Activated naive CD4-positive, alpha-beta T cell treated with anti-CD3 and anti-CD28 coated beads, Interleukin-2, amount 10 ng/mL, durations not matched to agents 7 days and 5 days (primary cell): ENCODE measurements at regions not wholly inside any gene's neighbourhood (a gene's known extent, or its start where the extent isn't known, plus 50 kb on each side); places are given as distances from the start of the nearest gene placed in this dataset.

Experiments
- CTCF ChIA-PET: fragments of 350-600 bp; sonication (Branson Sonifier 250); formaldehyde crosslinking; loops from one replicate; lab custom pipeline; 2021; ENCODE audit warnings: antibody characterized with exemption; lab: Charles Lee
- DNase-seq: peaks from one replicate; pipeline ENCODE4 v3.0.0-alpha.2; 2020
- H3K27ac Mint-ChIP-seq: one replicate; pipeline ENCODE4 v1.8.0; 2021; ENCODE audit warnings: mild to moderate bottlenecking, moderate library complexity, mixed read lengths
- H3K27me3 Mint-ChIP-seq: one replicate; pipeline ENCODE4 v1.8.0; 2021; ENCODE audit warnings: mild to moderate bottlenecking, mixed read lengths
- H3K36me3 Mint-ChIP-seq: one replicate; pipeline ENCODE4 v1.8.0; 2021; ENCODE audit warnings: mixed read lengths
- H3K4me1 Mint-ChIP-seq: one replicate; pipeline ENCODE4 v1.8.0; 2021; ENCODE audit warnings: mixed read lengths
- H3K4me3 Mint-ChIP-seq: one replicate; pipeline ENCODE4 v1.8.0; 2021; ENCODE audit warnings: mild to moderate bottlenecking, moderate library complexity, mixed read lengths
- H3K9me3 Mint-ChIP-seq: one replicate; pipeline ENCODE4 v1.8.0; 2021; ENCODE audit warnings: mixed read lengths

DNA sequence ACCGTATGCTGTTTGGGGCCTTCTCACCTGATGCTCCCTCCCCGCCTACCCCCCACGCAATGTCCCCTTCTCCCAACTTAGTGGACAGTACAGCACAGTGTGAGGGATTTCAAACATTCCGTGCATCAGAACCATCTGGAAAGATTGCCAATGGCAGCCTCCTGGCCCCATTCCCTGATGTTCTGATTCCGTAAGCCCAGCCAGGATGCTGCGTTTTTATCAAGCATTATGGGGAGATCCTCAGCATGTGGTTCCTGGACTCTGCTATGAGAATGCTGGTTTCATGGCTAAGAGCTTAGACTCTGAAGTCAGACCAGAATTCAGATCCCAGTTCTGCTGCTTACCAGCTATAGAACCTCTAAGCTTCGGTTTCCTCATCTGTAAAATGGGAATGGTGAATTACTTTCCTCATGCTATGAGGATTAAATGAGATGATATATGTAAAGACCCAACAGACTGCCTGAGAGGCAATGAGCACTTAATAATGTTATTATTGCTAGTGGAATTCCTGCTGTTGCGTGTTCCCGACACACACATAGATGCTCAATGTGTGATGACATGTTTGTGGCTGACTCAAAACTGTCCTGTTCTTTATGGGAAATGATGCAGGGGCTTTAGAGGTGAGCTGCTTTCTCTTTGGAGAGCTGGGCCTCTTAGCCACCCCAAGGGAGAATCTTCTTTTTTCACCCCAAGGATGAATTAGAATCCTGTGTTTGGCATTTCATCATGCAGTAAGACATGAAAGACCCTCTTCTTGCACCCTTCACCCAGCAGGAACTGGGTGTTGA, 60.8 kb upstream of the SMNDC1 start:
- Mint-ChIP-seq H3K9me3 (no peaks in the 10 kb centered on the region), H3K27me3 (peaks cover 4% of the 10 kb centered on the region), H3K36me3 (no peaks in the 10 kb centered on the region), H3K4me3 (no peak overlapping the region), H3K4me1 (peaks cover 24% of the 10 kb centered on the region), H3K27ac (no peak overlapping the region)
- CTCF ChIA-PET, result interaction anchor here (1.3 to 3.0 kb wide), 2 partner anchors 9 to 11 kb away, joined by 3 to 18 read pairs; no protein-coding TSS in a partner anchor
- no peak for DNase-seq

DNA sequence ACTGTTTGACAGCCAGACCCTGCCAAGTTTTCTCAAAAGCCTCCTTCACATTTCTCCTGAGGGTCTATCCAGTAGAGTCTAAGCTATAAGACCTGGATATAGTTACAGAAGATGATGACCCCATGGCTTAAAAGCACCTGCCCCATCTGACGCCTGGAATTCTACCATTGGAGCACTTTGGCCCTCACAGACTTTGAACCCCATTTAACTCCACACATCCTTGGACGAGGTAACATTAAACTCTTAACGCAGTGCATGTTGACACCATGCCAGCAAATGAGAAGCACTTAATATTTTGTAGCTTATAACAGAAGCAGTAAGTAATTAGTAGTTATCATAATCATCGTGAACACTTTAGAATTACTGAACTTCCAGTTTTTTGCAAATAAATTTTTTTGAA, 61.9 kb upstream of the SMNDC1 start:
- CTCF ChIA-PET, result interaction anchor here (0.7 to 3.0 kb wide), 2 partner anchors 12 to 132 kb away, joined by 3 to 18 read pairs; no protein-coding TSS in a partner anchor
- Mint-ChIP-seq H3K36me3 (no peaks in the 10 kb centered on the region), H3K4me3 (no peak overlapping the region), H3K27ac (no peak overlapping the region), H3K9me3 (no peaks in the 10 kb centered on the region), H3K4me1 (peaks cover 21% of the 10 kb centered on the region), H3K27me3 (no peaks in the 10 kb centered on the region)
- no peak for DNase-seq

DNA sequence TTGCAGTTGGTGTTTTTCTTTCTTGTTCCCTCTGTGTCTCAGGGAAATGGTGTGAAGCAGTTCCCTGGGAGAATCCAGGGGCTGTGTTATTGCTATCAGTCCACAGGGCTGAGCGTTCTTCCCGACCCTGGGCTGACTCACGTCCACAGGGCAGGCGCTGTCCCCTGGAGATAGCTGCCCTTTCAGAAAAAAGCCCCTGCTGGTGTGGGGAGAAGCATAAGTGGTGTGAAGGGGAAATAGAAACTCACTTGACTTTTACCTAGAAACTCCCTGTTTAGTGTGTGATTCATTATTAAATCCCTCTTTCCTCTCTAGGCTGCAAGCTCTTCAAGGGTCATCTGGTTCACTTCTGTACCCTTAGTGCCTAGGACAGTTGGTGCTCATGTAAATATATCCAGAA, 63.3 kb upstream of the SMNDC1 start:
- H3K4me3 Mint-ChIP-seq, result no peak overlapping the region
- no peak for DNase-seq
- no peaks in the 10 kb centered on the region for H3K27me3 Mint-ChIP-seq
- no peaks in the 10 kb centered on the region for H3K9me3 Mint-ChIP-seq
- peaks cover 13% of the 10 kb centered on the region for H3K4me1 Mint-ChIP-seq
- no peak overlapping the region for H3K27ac Mint-ChIP-seq
- H3K36me3 Mint-ChIP-seq, result no peaks in the 10 kb centered on the region
- CTCF ChIA-PET, result interaction anchor here (0.7 to 0.8 kb wide), 2 partner anchors 14 to 135 kb away, joined by 3 read pairs; no protein-coding TSS in a partner anchor

DNA sequence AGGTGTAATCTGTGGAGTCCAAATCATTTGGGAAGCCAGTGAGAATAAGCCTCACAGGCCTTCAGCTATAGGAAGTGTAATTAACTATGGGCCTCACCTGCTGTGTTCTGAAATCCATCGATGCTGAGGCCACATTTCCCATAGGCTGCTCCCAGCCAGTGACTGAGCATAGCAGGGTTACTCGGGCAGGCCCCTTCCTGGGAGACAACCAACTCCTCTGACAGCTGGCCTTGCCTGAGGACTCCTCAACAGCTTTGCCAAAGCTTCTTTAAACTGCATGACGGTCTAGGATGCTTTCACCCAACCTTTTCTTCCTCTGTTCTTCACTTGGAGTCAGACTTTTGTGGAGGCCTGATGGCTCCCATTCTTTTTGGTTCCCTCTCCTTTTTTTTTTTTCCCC, 63.8 kb upstream of the SMNDC1 start:
- Mint-ChIP-seq H3K36me3 (no peaks in the 10 kb centered on the region), H3K27ac (no peak overlapping the region), H3K27me3 (peaks cover 3% of the 10 kb centered on the region), H3K4me3 (no peak overlapping the region), H3K4me1 (peaks cover 8% of the 10 kb centered on the region), H3K9me3 (no peaks in the 10 kb centered on the region)
- DNase-seq, result no peak
- CTCF ChIA-PET, result interaction anchor here (0.7 kb wide), 1 partner anchor 14 kb away, joined by 3 read pairs; no protein-coding TSS in a partner anchor

DNA sequence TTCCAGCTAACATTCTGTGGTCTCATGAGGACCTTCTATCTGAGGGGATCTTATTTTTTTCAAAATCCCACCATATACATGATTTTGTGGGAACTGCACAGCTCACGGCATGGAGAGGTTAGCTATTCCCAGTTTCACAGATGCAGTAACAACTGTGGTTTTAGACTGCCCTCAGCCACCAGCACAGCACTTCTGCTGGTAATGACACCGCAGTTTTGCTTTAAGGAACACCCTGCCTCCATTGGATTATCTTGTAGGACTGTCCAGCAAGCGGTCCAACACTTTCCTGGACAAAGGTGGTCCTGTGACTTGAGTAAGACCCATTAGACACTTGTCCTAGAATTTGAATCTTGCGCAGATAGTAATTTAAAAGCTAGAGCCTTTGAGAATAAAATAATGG, 65.3 kb upstream of the SMNDC1 start:
- peaks cover 3% of the 10 kb centered on the region for H3K4me1 Mint-ChIP-seq
- CTCF ChIA-PET, result no interaction called here
- peaks cover 13% of the 10 kb centered on the region for H3K27me3 Mint-ChIP-seq
- H3K36me3 Mint-ChIP-seq, result no peaks in the 10 kb centered on the region
- no peak overlapping the region for H3K27ac Mint-ChIP-seq
- DNase-seq, result no peak
- no peak overlapping the region for H3K4me3 Mint-ChIP-seq
- H3K9me3 Mint-ChIP-seq, result no peaks in the 10 kb centered on the region

DNA sequence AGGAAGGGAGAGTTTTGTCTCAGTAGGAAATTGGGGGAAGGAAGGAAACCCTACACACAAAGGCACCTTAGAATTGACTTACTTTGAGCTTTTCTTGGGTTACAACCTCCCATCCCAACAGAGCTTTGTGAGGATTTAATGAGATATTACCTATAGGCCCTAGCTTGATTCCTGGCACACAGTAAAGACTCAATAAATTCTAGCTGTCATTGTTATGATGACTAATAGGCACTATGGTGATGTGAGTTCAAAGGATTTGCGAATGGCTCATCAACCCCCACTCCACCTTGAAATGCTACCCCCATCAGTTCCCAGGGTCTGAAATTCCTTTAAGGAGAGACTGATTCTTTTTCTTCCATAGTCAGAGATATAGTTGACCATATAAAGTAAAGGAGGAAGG, 67.9 kb upstream of the SMNDC1 start:
- H3K36me3 Mint-ChIP-seq, result no peaks in the 10 kb centered on the region
- no peaks in the 10 kb centered on the region for H3K9me3 Mint-ChIP-seq
- H3K27me3 Mint-ChIP-seq, result peaks cover 17% of the 10 kb centered on the region
- CTCF ChIA-PET, result no interaction called here
- no peak for DNase-seq
- H3K4me1 Mint-ChIP-seq, result peaks cover 3% of the 10 kb centered on the region
- H3K4me3 Mint-ChIP-seq, result no peak overlapping the region
- H3K27ac Mint-ChIP-seq, result no peak overlapping the region

DNA sequence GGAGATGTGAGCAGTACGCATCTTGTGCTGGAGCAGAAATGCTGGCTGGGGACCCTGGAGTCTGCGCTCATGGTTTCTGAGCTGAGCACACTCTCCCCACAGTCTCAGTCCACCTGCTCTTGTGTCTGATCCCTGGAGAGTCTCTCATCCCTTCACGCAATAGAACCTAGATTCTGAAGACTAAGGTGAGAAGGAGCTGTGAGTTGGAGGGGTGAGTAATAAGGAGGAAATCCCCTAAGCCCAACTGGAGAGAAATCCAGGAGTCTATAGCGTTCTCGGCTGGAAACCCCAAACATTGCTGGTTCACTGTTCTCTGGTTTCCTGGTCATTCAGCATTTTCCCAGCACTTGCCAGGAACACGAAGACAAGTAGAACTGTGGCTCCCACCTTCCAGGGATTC, 68.3 kb upstream of the SMNDC1 start:
- Mint-ChIP-seq H3K4me1 (peaks cover 3% of the 10 kb centered on the region), H3K9me3 (no peaks in the 10 kb centered on the region), H3K27me3 (peaks cover 17% of the 10 kb centered on the region), H3K36me3 (no peaks in the 10 kb centered on the region), H3K4me3 (no peak overlapping the region), H3K27ac (no peak overlapping the region)
- CTCF ChIA-PET, result no interaction called here
- no peak for DNase-seq

DNA sequence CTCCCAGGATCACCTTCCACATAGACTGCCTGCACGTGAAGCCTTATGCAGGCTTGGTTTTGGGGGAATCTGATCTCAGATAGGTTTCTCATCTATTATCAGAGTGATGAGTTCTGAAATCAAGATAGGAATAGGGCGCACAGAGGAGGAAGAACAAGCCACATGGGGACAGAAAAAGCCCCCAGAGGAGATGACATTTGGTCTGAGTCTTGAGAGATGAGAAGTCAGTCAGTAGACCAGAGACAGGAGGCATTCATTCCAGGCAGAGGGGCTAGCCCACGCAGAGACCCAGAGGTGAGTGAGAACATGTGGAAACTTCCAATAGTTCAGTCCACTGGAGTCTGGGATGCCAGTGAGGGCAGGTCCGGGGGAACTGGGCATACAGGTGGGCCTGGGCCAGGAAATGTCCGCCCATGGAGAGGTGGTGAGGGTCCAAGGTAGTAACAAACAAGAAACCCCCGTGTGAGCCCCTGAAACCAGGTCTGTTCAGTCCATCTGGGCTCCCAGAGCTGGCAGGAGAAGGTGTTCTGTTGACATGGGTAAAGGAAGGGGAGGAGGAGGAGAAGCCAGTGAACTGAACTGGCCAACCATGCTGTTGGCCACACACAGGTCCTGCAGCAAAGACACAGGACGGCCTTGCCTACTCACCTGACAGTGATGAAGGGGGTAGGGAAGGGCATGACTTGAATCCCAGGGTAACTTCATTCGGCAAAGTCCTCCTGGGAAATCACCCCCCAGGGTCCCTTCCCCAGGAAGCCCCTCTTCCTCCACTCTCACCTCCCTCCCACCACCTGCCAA, 69.3 kb upstream of the SMNDC1 start:
- DNase-seq, result no peak
- Mint-ChIP-seq H3K9me3 (no peaks in the 10 kb centered on the region), H3K27ac (no peak overlapping the region), H3K36me3 (no peaks in the 10 kb centered on the region), H3K27me3 (peaks cover 17% of the 10 kb centered on the region), H3K4me1 (no peaks in the 10 kb centered on the region), H3K4me3 (no peak overlapping the region)
- CTCF ChIA-PET, result no interaction called here

DNA sequence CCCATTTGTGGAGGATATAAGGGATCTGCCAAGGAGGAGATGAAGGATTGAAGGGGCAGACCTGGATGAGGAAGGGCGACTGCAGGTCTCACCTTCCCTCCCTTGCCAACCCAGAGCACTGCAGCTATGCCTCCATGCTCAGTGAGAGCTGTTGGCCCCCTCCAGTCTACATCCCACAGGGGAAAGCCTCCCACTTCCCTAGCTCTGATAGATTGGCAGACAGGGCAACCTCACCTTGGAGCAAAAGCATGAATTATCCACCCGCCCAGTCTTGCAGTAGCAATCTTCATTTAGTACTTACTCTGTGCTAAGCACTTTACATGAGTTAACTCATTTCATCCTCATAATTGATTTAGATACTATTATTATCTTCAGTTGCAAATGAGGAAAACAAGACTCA, 70.4 kb upstream of the SMNDC1 start:
- H3K27me3 Mint-ChIP-seq, result peaks cover 17% of the 10 kb centered on the region
- no peaks in the 10 kb centered on the region for H3K9me3 Mint-ChIP-seq
- H3K4me3 Mint-ChIP-seq, result no peak overlapping the region
- no peak overlapping the region for H3K27ac Mint-ChIP-seq
- no peaks in the 10 kb centered on the region for H3K36me3 Mint-ChIP-seq
- peaks cover 4% of the 10 kb centered on the region for H3K4me1 Mint-ChIP-seq
- CTCF ChIA-PET, result no interaction called here
- DNase-seq, result no peak

DNA sequence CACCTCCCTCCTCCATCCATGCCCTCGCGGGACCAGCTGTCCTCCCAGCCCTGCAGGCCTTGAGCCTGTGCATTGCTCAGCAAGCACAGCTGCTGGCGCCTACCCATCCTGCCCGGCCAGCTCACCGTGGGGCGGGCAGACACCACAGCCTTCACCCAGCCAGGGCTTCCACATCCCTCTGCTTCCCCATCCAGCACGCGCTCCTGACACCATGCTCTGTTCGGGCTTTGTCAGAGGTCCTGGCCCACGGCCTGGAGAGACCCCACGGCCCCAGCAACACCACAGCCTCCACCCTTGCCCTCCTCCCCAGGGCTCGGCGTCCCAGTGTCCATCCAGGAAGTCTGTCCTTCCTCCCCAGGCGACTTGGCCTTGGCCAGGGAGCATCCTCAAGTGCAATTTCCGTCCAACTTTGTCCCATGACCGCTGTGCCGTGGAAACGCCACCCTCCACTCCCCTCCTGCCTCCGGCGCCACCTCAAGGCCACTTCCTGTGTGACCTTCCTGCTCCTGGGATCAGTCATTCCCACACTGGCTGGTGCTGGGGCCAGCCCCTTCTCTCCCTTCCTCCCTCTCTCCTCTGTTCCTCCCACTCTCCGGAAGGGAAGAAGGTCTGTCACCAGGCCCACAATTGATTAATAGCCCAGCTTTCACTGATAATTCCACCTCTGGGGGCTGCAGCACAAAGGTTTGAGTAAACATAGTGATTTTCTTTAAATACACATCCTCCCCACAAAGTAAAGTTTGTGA, 71.5 kb upstream of the SMNDC1 start:
- CTCF ChIA-PET, result no interaction called here
- no peak for DNase-seq
- H3K27me3 Mint-ChIP-seq, result peaks cover 17% of the 10 kb centered on the region
- no peaks in the 10 kb centered on the region for H3K9me3 Mint-ChIP-seq
- H3K4me3 Mint-ChIP-seq, result no peak overlapping the region
- no peak overlapping the region for H3K27ac Mint-ChIP-seq
- H3K36me3 Mint-ChIP-seq, result no peaks in the 10 kb centered on the region
- peaks cover 4% of the 10 kb centered on the region for H3K4me1 Mint-ChIP-seq

DNA sequence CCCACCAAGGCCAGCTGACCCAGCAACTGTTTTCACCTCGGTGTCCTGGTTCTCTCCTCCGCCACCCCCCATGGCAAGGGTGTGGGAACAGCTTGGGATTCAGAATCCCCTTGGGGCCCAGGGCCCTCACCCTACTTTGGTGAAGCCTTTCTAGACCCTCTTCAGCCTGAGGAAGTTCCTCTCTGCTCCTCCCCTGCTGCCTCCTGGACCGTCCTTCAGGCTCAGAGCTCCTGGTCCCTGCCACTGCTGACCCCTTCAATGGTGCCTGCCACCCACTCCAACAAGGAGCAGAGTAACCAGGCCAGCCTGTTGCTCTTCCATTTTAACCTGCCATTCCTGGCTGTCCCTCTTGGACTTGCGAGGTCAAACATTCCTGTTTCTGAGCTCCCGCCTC, 72.0 kb upstream of the SMNDC1 start:
- CTCF ChIA-PET, result no interaction called here
- Mint-ChIP-seq H3K36me3 (no peaks in the 10 kb centered on the region), H3K4me1 (peaks cover 4% of the 10 kb centered on the region), H3K4me3 (no peak overlapping the region), H3K9me3 (no peaks in the 10 kb centered on the region), H3K27ac (no peak overlapping the region), H3K27me3 (peaks cover 20% of the 10 kb centered on the region)
- DNase-seq, result no peak

DNA sequence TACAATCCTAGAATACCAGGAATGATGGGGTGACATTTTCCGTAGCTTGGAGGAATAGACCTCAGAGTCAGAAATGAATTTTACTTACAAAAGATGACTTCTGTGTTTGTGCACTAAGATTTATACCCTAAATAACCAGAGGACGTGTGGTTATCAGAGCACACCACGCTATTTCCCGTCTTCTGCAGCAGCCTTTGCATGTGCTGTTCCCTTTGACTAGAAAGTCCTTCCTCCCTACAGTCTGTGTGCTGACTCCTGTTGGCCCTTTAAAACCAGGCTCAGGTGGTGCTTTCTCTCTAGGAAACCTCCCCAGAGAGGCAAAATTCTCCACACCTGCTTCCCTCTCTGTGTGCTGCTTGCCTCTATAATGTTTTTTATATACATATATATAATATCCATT, 73.3 kb upstream of the SMNDC1 start:
- Mint-ChIP-seq H3K4me3 (no peak overlapping the region), H3K4me1 (peaks cover 4% of the 10 kb centered on the region), H3K27ac (no peak overlapping the region), H3K36me3 (no peaks in the 10 kb centered on the region), H3K9me3 (no peaks in the 10 kb centered on the region), H3K27me3 (peaks cover 27% of the 10 kb centered on the region)
- DNase-seq, result no peak
- CTCF ChIA-PET, result no interaction called here

DNA sequence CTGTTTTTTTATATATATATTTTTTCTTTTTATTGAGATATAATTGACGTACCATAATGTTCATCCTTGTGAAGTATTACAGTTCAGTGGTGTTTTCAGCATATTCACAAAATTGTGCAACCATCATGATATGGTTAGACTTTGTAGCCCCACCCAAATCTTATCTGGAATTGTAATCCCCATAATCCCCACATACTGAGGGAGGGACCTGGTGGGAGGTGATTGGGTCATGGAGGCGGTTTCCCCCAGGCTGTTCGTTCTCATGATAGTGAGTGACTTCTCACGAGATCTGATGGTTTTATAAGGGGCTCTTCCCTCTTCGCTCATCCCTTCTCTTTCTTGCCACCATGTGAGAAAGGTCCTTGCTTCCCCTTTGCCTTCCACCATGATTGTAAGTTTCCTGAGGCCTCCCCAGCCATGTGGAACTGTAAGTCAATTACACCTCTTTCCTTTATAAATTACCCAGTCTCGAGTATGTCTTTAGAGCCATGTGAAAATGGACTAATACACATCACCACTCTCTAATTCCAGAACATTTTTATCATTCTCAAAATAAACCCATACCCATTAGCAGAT, 73.9 kb upstream of the SMNDC1 start:
- H3K27ac Mint-ChIP-seq, result no peak overlapping the region
- H3K4me1 Mint-ChIP-seq, result peaks cover 4% of the 10 kb centered on the region
- no peak overlapping the region for H3K4me3 Mint-ChIP-seq
- no peak for DNase-seq
- peaks cover 23% of the 10 kb centered on the region for H3K27me3 Mint-ChIP-seq
- CTCF ChIA-PET, result no interaction called here
- H3K36me3 Mint-ChIP-seq, result no peaks in the 10 kb centered on the region
- no peaks in the 10 kb centered on the region for H3K9me3 Mint-ChIP-seq

DNA sequence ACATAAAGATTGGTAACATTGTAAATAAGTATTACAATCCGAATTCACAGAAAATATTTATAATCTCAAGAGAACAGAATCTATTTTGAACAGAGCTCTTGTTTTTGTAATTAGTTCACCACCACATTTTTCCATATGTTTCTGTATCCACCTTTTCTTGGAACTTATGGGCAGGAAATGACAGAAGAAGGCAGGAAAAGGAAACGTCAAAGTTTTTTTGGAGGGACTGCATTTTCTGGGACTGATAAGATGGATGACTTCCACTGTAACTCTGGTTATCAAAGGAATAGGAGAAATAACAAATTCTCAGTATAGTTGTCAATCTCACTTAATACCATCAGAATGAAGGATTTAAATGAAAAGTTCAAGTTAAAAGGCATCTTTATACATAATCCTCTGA, 75.1 kb upstream of the SMNDC1 start:
- Mint-ChIP-seq H3K27me3 (peaks cover 13% of the 10 kb centered on the region), H3K4me3 (no peak overlapping the region), H3K36me3 (no peaks in the 10 kb centered on the region), H3K4me1 (peaks cover 4% of the 10 kb centered on the region), H3K9me3 (no peaks in the 10 kb centered on the region), H3K27ac (no peak overlapping the region)
- no peak for DNase-seq
- CTCF ChIA-PET, result interaction anchor here (0.9 to 1.9 kb wide), 2 partner anchors 25 to 167 kb away, joined by 5 read pairs; no protein-coding TSS in a partner anchor
